Natural killer cell treated with Interleukin-12 subunit alpha and Interleukin-12 subunit beta and Interleukin-15 and Interleukin-18, amount 100 ng/mL, for 72 hours (primary cell): ENCODE measurements at regions not wholly inside any gene's neighbourhood (a gene's known extent, or its start where the extent isn't known, plus 50 kb on each side); places are given as distances from the start of the nearest gene placed in this dataset.
"Not testable (repeated sequence)": the region's sequence is repeated elsewhere in the genome, so short reads cannot be mapped to it uniquely, and the experiment has no call there.

ENCODE experiments used
- ATAC-seq, 2 donors: fragments of 150-1000 bp; cut with Tn5 transposase in 1 of 2; sonication (Bioruptor Pico), chemical (Tn5 transposase) in 1 of 2; 2 replicates each; pipeline ENCODE4 v1.10.0; 2021
- DNase-seq: peaks from one replicate; pipeline ENCODE4 v3.0.0; 2022; ENCODE audit warnings: low spot score
- H3K27ac Mint-ChIP-seq, 2 donors: 1 replicate in 1 of 2; 2 replicates in 1 of 2; pipeline ENCODE4 v1.8.0; 2022; ENCODE audit warnings: mixed read lengths in 2 of 2, mild to moderate bottlenecking in 1 of 2, moderate library complexity in 1 of 2
- H3K27me3 Mint-ChIP-seq, 2 donors: 1 replicate in 1 of 2; 2 replicates in 1 of 2; pipeline ENCODE4 v1.8.0; 2022; ENCODE audit warnings: mixed read lengths in 2 of 2
- H3K36me3 Mint-ChIP-seq: one replicate; pipeline ENCODE4 v1.8.0; 2022; ENCODE audit warnings: mixed read lengths
- H3K4me1 Mint-ChIP-seq, 2 donors: 1 replicate in 1 of 2; 2 replicates in 1 of 2; pipeline ENCODE4 v1.8.0; 2022; ENCODE audit warnings: low read depth in 2 of 2, mixed read lengths in 2 of 2, mild to moderate bottlenecking in 1 of 2
- H3K4me3 Mint-ChIP-seq: one replicate; pipeline ENCODE4 v1.8.0; 2022; ENCODE audit warnings: mixed read lengths
- H3K9me3 Mint-ChIP-seq: 2 replicates; pipeline ENCODE4 v1.8.0; 2022; ENCODE audit warnings: mixed read lengths

- H3K9me3 Mint-ChIP-seq, H3K4me3 Mint-ChIP-seq, DNase-seq, H3K27ac Mint-ChIP-seq, H3K4me1 Mint-ChIP-seq, H3K36me3 Mint-ChIP-seq, ATAC-seq: not testable (repeated sequence)
- peaks cover 8 to 19% of the 10 kb centered on the region in 2 donors for H3K27me3 Mint-ChIP-seq
Observed at GRCh38 chr16:48668184-48668583, 58.2 kb upstream of the N4BP1 start.

- Mint-ChIP-seq H3K27me3 (peaks cover 0 to 9% of the 10 kb centered on the region in 2 donors), H3K4me3 (no peak overlapping the region), H3K36me3 (peaks cover 13% of the 10 kb centered on the region), H3K9me3 (peaks cover 8% of the 10 kb centered on the region), H3K27ac (no peak overlapping the region), H3K4me1 (no peaks in the 10 kb centered on the region)
- ATAC-seq (no peak), DNase-seq (no peak)
Observed at GRCh38 chr16:48659940-48660339, 50.0 kb upstream of the N4BP1 start.
